HAP-1 (cell line): ENCODE measurements at regions not wholly inside any gene's neighbourhood (a gene's known extent, or its start where the extent isn't known, plus 50 kb on each side); places are given as distances from the start of the nearest gene placed in this dataset.
A peak's percentile ranks its signal among the peaks of the same experiment; 100 is the strongest.

Experiments
- DNase-seq, 2 experiments: peaks; one replicate each; pipeline ENCODE4 v3.0.0-alpha.2; 2016 to 2020; ENCODE audit warnings: low spot score in 2 of 2
- H3K27me3 ChIP-seq: fragments of 250-450 bp; sonication (Bioruptor Pico); 2 replicates; pipeline ENCODE4 v1.5.1; 2020; ENCODE audit warnings: low read depth, mild to moderate bottlenecking, moderate library complexity
- H3K36me3 ChIP-seq: fragments of 250-450 bp; sonication (Bioruptor Pico); replicated peaks from 2 replicates; pipeline ENCODE4 v1.5.1; 2020; ENCODE audit warnings: mild to moderate bottlenecking
- H3K4me1 ChIP-seq: fragments of 250-450 bp; sonication (Bioruptor Pico); 2 replicates; pipeline ENCODE4 v1.5.1; 2020; ENCODE audit warnings: mild to moderate bottlenecking
- H3K4me3 ChIP-seq: fragments of 250-450 bp; sonication (Bioruptor Pico); 2 replicates; pipeline ENCODE4 v1.5.1; 2020; ENCODE audit warnings: mild to moderate bottlenecking, moderate library complexity
- H3K9me3 ChIP-seq: fragments of 250-450 bp; sonication (Bioruptor Pico); 2 replicates; pipeline ENCODE4 v1.5.1; 2020; ENCODE audit warnings: mild to moderate bottlenecking, moderate library complexity
- in situ Hi-C: fragments of 300-500 bp; cut with MboI; formaldehyde crosslinking; loops from 3 replicates; pipeline ENCODE4 v1.14.3; 2020; ENCODE audit warnings: low sequenced_read_pairs, inconsistent platforms, mixed read lengths

- H3K9me3 ChIP-seq, result no peaks in the 10 kb centered on the region; the same call in 1 of the 2 replicates
- H3K4me3 ChIP-seq, result no peak overlapping the region
- no peaks in the 10 kb centered on the region for H3K27me3 ChIP-seq
- no peak for DNase-seq
- no peaks in the 10 kb centered on the region for H3K4me1 ChIP-seq
- H3K36me3 ChIP-seq, result no peaks in the 10 kb centered on the region
- in situ Hi-C loops, result no loop called here
Measured at GRCh38 chr2:189254268-189254883, 74.8 kb upstream of the COL5A2 start.

GRCh38 chr2:189255711-189256110 lies 76.2 kb upstream of the COL5A2 start:
- H3K36me3 ChIP-seq, result no peaks in the 10 kb centered on the region
- in situ Hi-C loops, result no loop called here
- H3K27me3 ChIP-seq, result no peaks in the 10 kb centered on the region
- no peak for DNase-seq
- H3K4me3 ChIP-seq, result no peak overlapping the region
- no peaks in the 10 kb centered on the region for H3K9me3 ChIP-seq
- peaks cover 2% of the 10 kb centered on the region; the same call in 1 of the 2 replicates for H3K4me1 ChIP-seq

GRCh38 chr2:189258616-189259365 lies 79.2 kb upstream of the COL5A2 start:
- H3K9me3 ChIP-seq, result no peaks in the 10 kb centered on the region
- no peaks in the 10 kb centered on the region for H3K27me3 ChIP-seq
- in situ Hi-C loops, result no loop called here
- no peaks in the 10 kb centered on the region for H3K36me3 ChIP-seq
- H3K4me1 ChIP-seq, result peaks cover 7% of the 10 kb centered on the region; the same call in 1 of the 2 replicates
- no peak for DNase-seq
- no peak overlapping the region for H3K4me3 ChIP-seq

- in situ Hi-C loops, result no loop called here
- no peaks in the 10 kb centered on the region for H3K36me3 ChIP-seq
- H3K27me3 ChIP-seq, result no peaks in the 10 kb centered on the region
- DNase-seq, result peak; percentile 23 to 49
- no peak overlapping the region for H3K4me3 ChIP-seq
- H3K9me3 ChIP-seq, result no peaks in the 10 kb centered on the region
- peaks cover 7% of the 10 kb centered on the region; the same call in 1 of the 2 replicates for H3K4me1 ChIP-seq
Measured at GRCh38 chr2:189260361-189260814, 80.8 kb upstream of the COL5A2 start.

- H3K4me1 ChIP-seq, result peaks cover 7% of the 10 kb centered on the region; the same call in 1 of the 2 replicates
- H3K27me3 ChIP-seq, result no peaks in the 10 kb centered on the region
- no peak for DNase-seq
- H3K4me3 ChIP-seq, result no peak overlapping the region
- in situ Hi-C loops, result no loop called here
- no peaks in the 10 kb centered on the region for H3K36me3 ChIP-seq
- H3K9me3 ChIP-seq, result no peaks in the 10 kb centered on the region
Measured at GRCh38 chr2:189261431-189261841, 81.9 kb upstream of the COL5A2 start.

GRCh38 chr2:189261916-189262315 lies 82.4 kb upstream of the COL5A2 start:
- in situ Hi-C loops, result no loop called here
- no peak overlapping the region for H3K4me3 ChIP-seq
- H3K4me1 ChIP-seq, result peaks cover 7% of the 10 kb centered on the region; the same call in 1 of the 2 replicates
- H3K9me3 ChIP-seq, result no peaks in the 10 kb centered on the region
- no peak for DNase-seq
- no peaks in the 10 kb centered on the region for H3K27me3 ChIP-seq
- no peaks in the 10 kb centered on the region for H3K36me3 ChIP-seq

- Histone ChIP-seq H3K27me3 (no peaks in the 10 kb centered on the region), H3K36me3 (no peaks in the 10 kb centered on the region), H3K9me3 (no peaks in the 10 kb centered on the region), H3K4me1 (peaks cover 4% of the 10 kb centered on the region; the same call in 1 of the 2 replicates), H3K4me3 (no peak overlapping the region)
- in situ Hi-C loops, result no loop called here
- no peak for DNase-seq
Measured at GRCh38 chr2:189265696-189266320, 86.2 kb upstream of the COL5A2 start.

- Histone ChIP-seq H3K27me3 (no peaks in the 10 kb centered on the region), H3K36me3 (no peaks in the 10 kb centered on the region), H3K9me3 (no peaks in the 10 kb centered on the region), H3K4me1 (no peaks in the 10 kb centered on the region), H3K4me3 (no peak overlapping the region)
- no peak for DNase-seq
- in situ Hi-C loops, result no loop called here
Measured at GRCh38 chr2:189267491-189267890, 87.9 kb upstream of the COL5A2 start.

- no peaks in the 10 kb centered on the region for H3K4me1 ChIP-seq
Measured at GRCh38 chr2:189267925-189268579, 88.5 kb upstream of the COL5A2 start.

GRCh38 chr2:189268763-189269162 lies 89.2 kb upstream of the COL5A2 start:
- no peaks in the 10 kb centered on the region for H3K4me1 ChIP-seq
- DNase-seq, result no peak
- no peak overlapping the region for H3K4me3 ChIP-seq
- in situ Hi-C loops, result no loop called here
- no peaks in the 10 kb centered on the region for H3K36me3 ChIP-seq
- H3K27me3 ChIP-seq, result no peaks in the 10 kb centered on the region
- no peaks in the 10 kb centered on the region for H3K9me3 ChIP-seq

More at GRCh38 chr2:189267925-189268579, 88.5 kb upstream of the COL5A2 start:
- in situ Hi-C loops, result no loop called here
- DNase-seq, result no peak
- no peaks in the 10 kb centered on the region for H3K36me3 ChIP-seq
- H3K4me3 ChIP-seq, result no peak overlapping the region
- H3K9me3 ChIP-seq, result no peaks in the 10 kb centered on the region
- no peaks in the 10 kb centered on the region for H3K27me3 ChIP-seq

- no peaks in the 10 kb centered on the region for H3K36me3 ChIP-seq
- no peaks in the 10 kb centered on the region for H3K4me1 ChIP-seq
- no peak overlapping the region for H3K4me3 ChIP-seq
- H3K27me3 ChIP-seq, result no peaks in the 10 kb centered on the region
- in situ Hi-C loops, result no loop called here
- no peaks in the 10 kb centered on the region for H3K9me3 ChIP-seq
- DNase-seq, result no peak
Measured at GRCh38 chr2:189273734-189274133, 94.2 kb upstream of the COL5A2 start.

- Histone ChIP-seq H3K27me3 (no peaks in the 10 kb centered on the region), H3K36me3 (no peaks in the 10 kb centered on the region), H3K4me3 (no peak overlapping the region), H3K9me3 (no peaks in the 10 kb centered on the region), H3K4me1 (no peaks in the 10 kb centered on the region)
- in situ Hi-C loops, result no loop called here
- DNase-seq, result no peak
Measured at GRCh38 chr2:189274361-189274760, 94.8 kb upstream of the COL5A2 start.

- H3K27me3 ChIP-seq, result no peaks in the 10 kb centered on the region
- no peaks in the 10 kb centered on the region for H3K9me3 ChIP-seq
- in situ Hi-C loops, result loop anchor here (25.0 kb wide), 1 partner anchor 189 kb away; no protein-coding TSS in a partner anchor
- H3K4me3 ChIP-seq, result no peak overlapping the region
- DNase-seq, result no peak
- no peaks in the 10 kb centered on the region for H3K36me3 ChIP-seq
- no peaks in the 10 kb centered on the region for H3K4me1 ChIP-seq
Measured at GRCh38 chr2:189276277-189276676, 96.7 kb upstream of the COL5A2 start.
